H1 (cell line): ENCODE measurements at regions not wholly inside any gene's neighbourhood (a gene's known extent, or its start where the extent isn't known, plus 50 kb on each side); places are given as distances from the start of the nearest gene placed in this dataset.
"Not testable (repeated sequence)": the region's sequence is repeated elsewhere in the genome, so short reads cannot be mapped to it uniquely, and the experiment has no call there.

ENCODE experiments used
- CTCF ChIA-PET: fragments of 300-600 bp; sonication (Branson Sonifier 250); formaldehyde crosslinking; loops from one replicate; lab custom pipeline; 2021; ENCODE audit not compliant: partially characterized antibody; lab: Charles Lee
- POLR2A ChIA-PET: fragments of 300-600 bp; sonication (Branson Sonifier 250); formaldehyde crosslinking; loops from one replicate; lab custom pipeline; 2021; ENCODE audit warnings: inconsistent platforms; ENCODE audit not compliant: partially characterized antibody; lab: Charles Lee
- DNase-seq, 2 experiments: peaks; one replicate each; pipeline versions ENCODE4 v3.0.0 to v3.0.0-alpha.2; 2010 to 2022; ENCODE audit warnings: low spot score in 2 of 2, low read depth in 1 of 2, mixed read lengths in 1 of 2
- FAIRE-seq: peaks from 2 replicates; lab custom pipeline; 2011; peaks lifted over from hg19 to GRCh38; lab: Jason Lieb, UNC
- H2AFZ ChIP-seq: 2 replicates; pipeline ENCODE4 v1.8.1; 2012; ENCODE audit warnings: low read length, inconsistent platforms
- H2AK5ac ChIP-seq: 2 replicates; pipeline ENCODE4 v1.6.1; 2013; ENCODE audit warnings: low read depth, low read length
- H2BK120ac ChIP-seq: replicated peaks from 2 replicates; pipeline ENCODE3; 2013; ENCODE audit warnings: low read depth, low read length, inconsistent platforms
- H2BK12ac ChIP-seq: 2 replicates; pipeline ENCODE4 v1.6.1; 2013; ENCODE audit warnings: low read depth, low read length
- H2BK15ac ChIP-seq: 2 replicates; pipeline ENCODE4 v1.6.1; 2013; ENCODE audit warnings: low read length
- H2BK20ac ChIP-seq: 2 replicates; pipeline ENCODE4 v1.6.1; 2013; ENCODE audit warnings: low read length
- H2BK5ac ChIP-seq: 2 replicates; pipeline ENCODE4 v1.6.1; 2013; ENCODE audit warnings: low read depth, low read length
- H3K14ac ChIP-seq: 2 replicates; pipeline ENCODE4 v1.6.1; 2013; ENCODE audit warnings: inconsistent platforms; ENCODE audit not compliant: insufficient read length
- H3K18ac ChIP-seq: 2 replicates; pipeline ENCODE4 v1.6.1; 2013; ENCODE audit warnings: low read length; ENCODE audit errors: extremely low read depth
- H3K23ac ChIP-seq: 2 replicates; pipeline ENCODE4 v1.6.1; 2013; ENCODE audit warnings: inconsistent platforms; ENCODE audit not compliant: insufficient read length
- H3K23me2 ChIP-seq: 2 replicates; pipeline ENCODE4 v1.6.1; 2013; ENCODE audit warnings: low read depth, low read length
- H3K27ac ChIP-seq: 2 replicates; pipeline ENCODE4 v1.6.1; 2011; ENCODE audit warnings: low read depth, low read length, inconsistent platforms
- H3K27me3 ChIP-seq, 4 experiments: replicated peaks in 1 of 4; 1 replicate in 1 of 4; 2 replicates in 3 of 4; pipeline versions ENCODE4 v1.6.1 to v1.8.1; 2011 to 2013; ENCODE audit warnings: low read length in 3 of 4, mild to moderate bottlenecking in 3 of 4, inconsistent platforms in 2 of 4, mixed read lengths in 2 of 4, moderate library complexity in 1 of 4; ENCODE audit not compliant: control insufficient read depth in 3 of 4, insufficient read depth in 3 of 4; ENCODE audit errors: extremely low read depth in 1 of 4
- H3K36me3 ChIP-seq, 4 experiments: 2 replicates each; pipeline versions ENCODE4 v1.6.1 to v1.8.1; 2011 to 2013; ENCODE audit warnings: mild to moderate bottlenecking in 4 of 4, low read length in 3 of 4, moderate library complexity in 2 of 4, control low read depth in 1 of 4, inconsistent platforms in 1 of 4; ENCODE audit not compliant: insufficient read depth in 4 of 4, control insufficient read depth in 2 of 4
- H3K4ac ChIP-seq: replicated peaks from 2 replicates; pipeline ENCODE3; 2013; ENCODE audit warnings: low read length, low read depth, mixed read lengths, inconsistent platforms; ENCODE audit not compliant: insufficient read length
- H3K4me1 ChIP-seq, 4 experiments: replicated peaks in 1 of 4; 1 replicate in 1 of 4; 2 replicates in 3 of 4; pipeline versions ENCODE4 v1.6.1 to v1.8.1; 2011 to 2013; ENCODE audit warnings: low read length in 3 of 4, inconsistent platforms in 2 of 4, mixed read lengths in 1 of 4; ENCODE audit not compliant: insufficient read depth in 4 of 4, control insufficient read depth in 3 of 4
- H3K4me2 ChIP-seq, 2 experiments: 2 replicates each; pipeline versions ENCODE4 v1.6.1 to v1.8.1; 2011 to 2013; ENCODE audit warnings: low read depth in 2 of 2, low read length in 2 of 2, control low read depth in 1 of 2, inconsistent platforms in 1 of 2, mild to moderate bottlenecking in 1 of 2; ENCODE audit not compliant: insufficient read depth in 1 of 2
- H3K4me3 ChIP-seq, 4 experiments: fragments of 200-600, 300-600 bp in 1 of 4; sonication (generic), shearing (Covaris generic), sonication (Bioruptor Twin) in 1 of 4; 2 replicates each; pipeline versions ENCODE4 v1.5.1 to v1.8.1; 2011 to 2016; ENCODE audit warnings: low read length in 4 of 4, low read depth in 3 of 4, control low read depth in 2 of 4, inconsistent platforms in 2 of 4, mild to moderate bottlenecking in 2 of 4, mixed read lengths in 1 of 4, moderate library complexity in 1 of 4; ENCODE audit not compliant: insufficient read depth in 2 of 4; ENCODE audit errors: extremely low read depth in 1 of 4
- H3K56ac ChIP-seq: replicated peaks from 2 replicates; pipeline ENCODE3; 2013; ENCODE audit warnings: low read depth, mild to moderate bottlenecking, mixed read lengths, low read length, inconsistent platforms; ENCODE audit not compliant: insufficient read length
- H3K79me1 ChIP-seq: 2 replicates; pipeline ENCODE4 v1.6.1; 2013; ENCODE audit warnings: low read depth, low read length, control low read depth
- H3K79me2 ChIP-seq, 2 experiments: 2 replicates each; pipeline versions ENCODE4 v1.6.1 to v1.8.1; 2012 to 2013; ENCODE audit warnings: low read length in 2 of 2, mild to moderate bottlenecking in 2 of 2, inconsistent platforms in 1 of 2; ENCODE audit not compliant: insufficient read depth in 2 of 2, control insufficient read depth in 1 of 2
- H3K9ac ChIP-seq, 4 experiments: replicated peaks in 1 of 4; 1 replicate in 1 of 4; 2 replicates in 3 of 4; pipeline versions ENCODE4 v1.6.1 to v1.8.1; 2011 to 2013; ENCODE audit warnings: low read depth in 3 of 4, low read length in 3 of 4, control low read depth in 2 of 4, mild to moderate bottlenecking in 2 of 4, moderate library complexity in 2 of 4, inconsistent platforms in 1 of 4; ENCODE audit errors: extremely low read depth in 1 of 4
- H3K9me3 ChIP-seq, 2 experiments: 2 replicates each; pipeline versions ENCODE4 v1.6.1 to v1.8.1; 2012 to 2013; ENCODE audit warnings: mild to moderate bottlenecking in 2 of 2, moderate library complexity in 2 of 2, control low read depth in 1 of 2, inconsistent platforms in 1 of 2, low read depth in 1 of 2, low read length in 1 of 2, mixed read lengths in 1 of 2; ENCODE audit not compliant: insufficient read depth in 2 of 2
- H4K20me1 ChIP-seq, 2 experiments: replicated peaks in 1 of 2; 2 replicates each; pipeline versions ENCODE3 to v1.8.1; 2011 to 2013; ENCODE audit warnings: inconsistent platforms in 2 of 2, low read length in 2 of 2, mild to moderate bottlenecking in 1 of 2; ENCODE audit not compliant: insufficient read depth in 2 of 2, control insufficient read depth in 1 of 2
- H4K5ac ChIP-seq: 2 replicates; pipeline ENCODE4 v1.6.1; 2013; ENCODE audit warnings: low read length, low read depth, mixed read lengths, inconsistent platforms; ENCODE audit not compliant: insufficient read length
- H4K8ac ChIP-seq: 2 replicates; pipeline ENCODE4 v1.8.0; 2013; ENCODE audit warnings: mild to moderate bottlenecking, moderate library complexity, low read length, inconsistent platforms; ENCODE audit not compliant: insufficient read depth; ENCODE audit errors: extremely low read depth
- H4K91ac ChIP-seq: replicated peaks from 2 replicates; pipeline ENCODE3; 2013; ENCODE audit warnings: low read length, mixed read lengths, inconsistent platforms; ENCODE audit not compliant: insufficient read length
- POU5F1 ChIP-seq: IDR thresholded peaks from 2 replicates; pipeline ENCODE4 v1.6.1; 2011; ENCODE audit warnings: low read depth, mild to moderate bottlenecking, low read length, moderate library complexity
- RAD21 ChIP-seq, 2 experiments: IDR thresholded peaks in 1 of 2; conservative IDR thresholded peaks in 1 of 2; 2 replicates each; pipeline ENCODE4 v1.6.1; 2011; ENCODE audit warnings: low read depth in 2 of 2, low read length in 2 of 2, improper control_type of control experiment in 1 of 2, inconsistent platforms in 1 of 2, mild to moderate bottlenecking in 1 of 2, moderate library complexity in 1 of 2
- SP1 ChIP-seq: IDR thresholded peaks from 2 replicates; pipeline ENCODE4 v1.6.1; 2011; ENCODE audit warnings: low read depth, low read length
- WGBS, 2 experiments: shearing (Covaris generic) in 1 of 2; methylation state at CpG; one replicate each; pipeline versions ENCODE4 v1.1.6 to v1.1.7; 2013 to 2015; ENCODE audit warnings: low lambda C conversion rate in 2 of 2, mixed read lengths in 2 of 2, inconsistent platforms in 1 of 2, low coverage in 1 of 2, missing lambda C conversion rate in 1 of 2; ENCODE audit not compliant: insufficient replicate concordance in 2 of 2, insufficient coverage in 1 of 2, insufficient read length in 1 of 2; ENCODE audit errors: extremely low coverage in 1 of 2, missing lambda C conversion rate in 1 of 2; 5-methylcytosine and 5-hydroxymethylcytosine counted together

DNA sequence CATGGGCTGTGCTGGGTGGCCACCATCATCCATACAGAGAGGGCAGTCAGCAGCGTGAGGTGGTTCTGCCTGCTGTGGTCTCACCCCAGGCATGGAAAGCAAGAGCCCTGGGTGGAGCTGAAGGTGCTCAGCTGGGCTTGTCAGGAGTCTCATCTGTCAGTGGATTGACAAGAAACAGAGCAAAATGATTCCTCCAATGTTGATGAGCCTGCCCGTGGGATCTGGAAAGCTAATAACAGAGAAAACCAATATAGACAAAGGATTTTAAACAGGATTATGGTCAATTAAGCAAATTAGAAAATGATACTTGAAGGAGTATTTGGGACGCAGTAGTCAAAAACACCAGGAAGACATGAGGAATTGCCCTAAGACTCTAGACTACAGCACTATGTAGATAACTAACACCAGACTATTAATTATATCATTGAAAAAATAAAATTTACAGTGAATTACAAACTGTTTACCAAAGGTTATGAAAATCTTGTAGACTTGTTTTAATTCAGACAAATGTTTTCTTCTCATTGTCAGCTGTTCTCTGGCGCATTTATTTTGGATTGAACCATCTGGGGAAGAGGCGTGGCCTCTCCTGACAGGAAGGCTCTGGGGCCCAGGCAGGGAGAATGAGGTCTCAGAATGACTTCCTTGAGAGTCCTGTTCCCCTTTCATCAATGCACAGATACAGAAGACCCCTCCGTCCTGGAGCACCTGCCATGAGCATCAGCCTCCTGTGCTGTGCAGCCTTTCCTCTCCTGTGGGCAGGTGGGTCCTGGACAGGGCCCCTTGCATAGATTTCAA lies 211.2 kb upstream of the PRSS58 start (continued):
- no peak for TF ChIP-seq POU5F1
- no peak for TF ChIP-seq RAD21 (IDR thresholded peaks at IDR 0.05 in 1 of 2, conservative IDR thresholded peaks at IDR 0.05 in 1 of 2; ENCODE audit: low read depth in 2 of 2, low read length in 2 of 2)
- TF ChIP-seq SP1: no peak
- TF ChIP-seq, all 59 proteins: peak for 0

GRCh38 chr7:142467056-142467655 lies 209.3 kb upstream of the PRSS58 start:
- H3K4me3 ChIP-seq, H2AK5ac ChIP-seq, H3K23me2 ChIP-seq, H2AFZ ChIP-seq, H3K79me1 ChIP-seq, H3K14ac ChIP-seq, H3K23ac ChIP-seq, POLR2A ChIA-PET, H2BK12ac ChIP-seq, H4K20me1 ChIP-seq, H3K36me3 ChIP-seq, H4K5ac ChIP-seq, H3K9ac ChIP-seq, H2BK5ac ChIP-seq, H4K91ac ChIP-seq, H3K18ac ChIP-seq, H2BK120ac ChIP-seq, H3K9me3 ChIP-seq, DNase-seq, H2BK20ac ChIP-seq, H2BK15ac ChIP-seq, H4K8ac ChIP-seq, H3K4me2 ChIP-seq, FAIRE-seq, H3K27ac ChIP-seq, H3K4ac ChIP-seq, H3K79me2 ChIP-seq, H3K56ac ChIP-seq, H3K4me1 ChIP-seq, H3K27me3 ChIP-seq: not testable (repeated sequence)
- CTCF ChIA-PET: interaction anchor here (0.6 to 24.2 kb wide), 17 partner anchors 8 to 402 kb away, joined by 3 to 682 read pairs (median 5); no protein-coding TSS in a partner anchor
- 88% methylated on average over 5 of the region's 7 CpGs; no CpG with 5 or more reads in 1 of the 2 experiments for WGBS, 2 experiments
